MCF 10A (cell line): ENCODE measurements at regions not wholly inside any gene's neighbourhood (a gene's known extent, or its start where the extent isn't known, plus 50 kb on each side); places are given as distances from the start of the nearest gene placed in this dataset.

Source experiments
- BruUV-seq: library from RNA; stranded (reverse); fragments of 400-500 nt; replicated peaks from 2 replicates; lab custom pipeline; 2021; lab: Mats Ljungman, UMichigan
- CTCF ChIA-PET: fragments of 300-600 bp; sonication (Branson Sonifier 250); formaldehyde crosslinking; extraction: SDS; loops from one replicate; lab custom pipeline; 2021; ENCODE audit warnings: antibody characterized with exemption, inconsistent platforms; lab: Yijun Ruan, JAX
- POLR2A ChIA-PET: fragments of 300-600, 350-650 bp; sonication (Branson Sonifier 250); formaldehyde crosslinking; extraction: SDS; loops from one replicate; lab custom pipeline; 2020; ENCODE audit warnings: antibody characterized with exemption, inconsistent platforms; lab: Yijun Ruan, JAX
- DNase-seq: peaks from one replicate; pipeline ENCODE4 v3.0.0-alpha.2; 2018; ENCODE audit not compliant: unreplicated experiment
- H3K27ac Mint-ChIP-seq: one replicate; pipeline ENCODE4 v1.8.0; 2022; ENCODE audit warnings: mild to moderate bottlenecking, low read depth, mixed read lengths; ENCODE audit not compliant: unreplicated experiment
- H3K27me3 Mint-ChIP-seq: one replicate; pipeline ENCODE4 v1.8.0; 2022; ENCODE audit warnings: mixed read lengths; ENCODE audit not compliant: insufficient read depth, unreplicated experiment
- H3K36me3 Mint-ChIP-seq: one replicate; pipeline ENCODE4 v1.8.0; 2022; ENCODE audit warnings: mild to moderate bottlenecking, moderate library complexity, mixed read lengths; ENCODE audit not compliant: insufficient read depth, unreplicated experiment
- H3K4me1 Mint-ChIP-seq: one replicate; pipeline ENCODE4 v1.8.0; 2022; ENCODE audit warnings: mixed read lengths; ENCODE audit not compliant: insufficient read depth, unreplicated experiment
- H3K4me3 Mint-ChIP-seq: one replicate; pipeline ENCODE4 v1.8.0; 2022; ENCODE audit warnings: mild to moderate bottlenecking, moderate library complexity, mixed read lengths; ENCODE audit not compliant: unreplicated experiment
- H3K9me3 Mint-ChIP-seq: one replicate; pipeline ENCODE4 v1.8.0; 2022; ENCODE audit warnings: mixed read lengths; ENCODE audit not compliant: unreplicated experiment
- CTCF ChIP-seq: fragments of 200-600 bp; IDR thresholded peaks from one replicate; pipeline ENCODE4 v1.8.0; 2022; ENCODE audit warnings: antibody characterized with exemption, mild to moderate bottlenecking; ENCODE audit not compliant: unreplicated experiment
- intact Hi-C: fragments of 100-400 bp; cut with micrococcal nuclease; formaldehyde crosslinking; loops from 2 replicates; pipeline ENCODE4 v1.14.1; 2022

GRCh38 chr5:145233461-145233860 is 601.7 kb downstream of the PRELID2 start:
- intact Hi-C loops, result no loop called here
- no peaks in the 10 kb centered on the region for H3K9me3 Mint-ChIP-seq
- DNase-seq, result no peak
- H3K4me1 Mint-ChIP-seq, result peaks cover 5% of the 10 kb centered on the region
- no peak overlapping the region for H3K4me3 Mint-ChIP-seq
- POLR2A ChIA-PET, result no interaction called here
- no peaks in the 10 kb centered on the region for H3K27me3 Mint-ChIP-seq
- no peak for TF ChIP-seq CTCF
- CTCF ChIA-PET, result interaction anchor here (1.6 to 2.0 kb wide), 2 partner anchors 766 to 1029 kb away, joined by 4 read pairs; no protein-coding TSS in a partner anchor
- BruUV-seq, result no TSS peak
- no peak overlapping the region for H3K27ac Mint-ChIP-seq
- H3K36me3 Mint-ChIP-seq, result no peaks in the 10 kb centered on the region

- ChIA-PET CTCF (interaction anchor here (2.2 kb wide), 1 partner anchor 8 kb away, joined by 16 read pairs; no protein-coding TSS in a partner anchor), POLR2A (no interaction called here)
- Mint-ChIP-seq H3K27ac (no peak overlapping the region), H3K9me3 (no peaks in the 10 kb centered on the region), H3K36me3 (no peaks in the 10 kb centered on the region), H3K4me3 (no peak overlapping the region), H3K4me1 (no peaks in the 10 kb centered on the region), H3K27me3 (no peaks in the 10 kb centered on the region)
- no TSS peak for BruUV-seq
- no peak for TF ChIP-seq CTCF
- DNase-seq, result no peak
- intact Hi-C loops, result no loop called here
Measured at GRCh38 chr5:145230781-145231180, 604.4 kb downstream of the PRELID2 start.

- no TSS peak for BruUV-seq
- no peak for DNase-seq
- H3K27ac Mint-ChIP-seq, result no peak overlapping the region
- intact Hi-C loops, result no loop called here
- ChIA-PET POLR2A (no interaction called here), CTCF (interaction anchor here (0.6 to 1.0 kb wide), 2 partner anchors 119 to 842 kb away, joined by 3 to 5 read pairs; no protein-coding TSS in a partner anchor)
- no peaks in the 10 kb centered on the region for H3K9me3 Mint-ChIP-seq
- TF ChIP-seq CTCF, result no peak
- no peaks in the 10 kb centered on the region for H3K36me3 Mint-ChIP-seq
- no peaks in the 10 kb centered on the region for H3K27me3 Mint-ChIP-seq
- no peaks in the 10 kb centered on the region for H3K4me1 Mint-ChIP-seq
- H3K4me3 Mint-ChIP-seq, result no peak overlapping the region
Measured at GRCh38 chr5:145228564-145228963, 606.6 kb downstream of the PRELID2 start.

- ChIA-PET POLR2A (no interaction called here), CTCF (interaction anchor here (0.6 kb wide), 2 partner anchors 457 to 841 kb away, joined by 4 to 5 read pairs; no protein-coding TSS in a partner anchor)
- no peak for DNase-seq
- H3K27ac Mint-ChIP-seq, result no peak overlapping the region
- no peaks in the 10 kb centered on the region for H3K9me3 Mint-ChIP-seq
- intact Hi-C loops, result no loop called here
- no peaks in the 10 kb centered on the region for H3K4me1 Mint-ChIP-seq
- H3K36me3 Mint-ChIP-seq, result no peaks in the 10 kb centered on the region
- no TSS peak for BruUV-seq
- no peaks in the 10 kb centered on the region for H3K27me3 Mint-ChIP-seq
- no peak for TF ChIP-seq CTCF
- H3K4me3 Mint-ChIP-seq, result no peak overlapping the region
Measured at GRCh38 chr5:145227881-145228280, 607.3 kb downstream of the PRELID2 start.
